T47D (cell line): ENCODE measurements at regions not wholly inside any gene's neighbourhood (a gene's known extent, or its start where the extent isn't known, plus 50 kb on each side); places are given as distances from the start of the nearest gene placed in this dataset.

ENCODE experiments used
- DNase-seq, 2 experiments: peaks; one replicate each; pipeline versions ENCODE4 v3.0.0 to v3.0.0-alpha.2; 2011 to 2012; ENCODE audit warnings: low read depth in 1 of 2, low spot score in 1 of 2
- JUND ChIP-seq: IDR thresholded peaks from 2 replicates; pipeline ENCODE4 v1.6.1; 2012; ENCODE audit warnings: low read depth
- in situ Hi-C: cut with HindIII; loops from 2 replicates; pipeline ENCODE4 v1.10.0; 2016; ENCODE audit warnings: low sequenced_read_pairs, low pct_unique_long_range_greater_than_20kb

- no peak for TF ChIP-seq JUND
- DNase-seq, result no peak
- in situ Hi-C loops, result no loop called here
Measured at GRCh38 chr11:26777372-26777808, 55.5 kb upstream of the SLC5A12 start.

- in situ Hi-C loops, result no loop called here
- no peak for DNase-seq
- no peak for TF ChIP-seq JUND
Measured at GRCh38 chr11:26778000-26778757, 56.3 kb upstream of the SLC5A12 start.

DNA sequence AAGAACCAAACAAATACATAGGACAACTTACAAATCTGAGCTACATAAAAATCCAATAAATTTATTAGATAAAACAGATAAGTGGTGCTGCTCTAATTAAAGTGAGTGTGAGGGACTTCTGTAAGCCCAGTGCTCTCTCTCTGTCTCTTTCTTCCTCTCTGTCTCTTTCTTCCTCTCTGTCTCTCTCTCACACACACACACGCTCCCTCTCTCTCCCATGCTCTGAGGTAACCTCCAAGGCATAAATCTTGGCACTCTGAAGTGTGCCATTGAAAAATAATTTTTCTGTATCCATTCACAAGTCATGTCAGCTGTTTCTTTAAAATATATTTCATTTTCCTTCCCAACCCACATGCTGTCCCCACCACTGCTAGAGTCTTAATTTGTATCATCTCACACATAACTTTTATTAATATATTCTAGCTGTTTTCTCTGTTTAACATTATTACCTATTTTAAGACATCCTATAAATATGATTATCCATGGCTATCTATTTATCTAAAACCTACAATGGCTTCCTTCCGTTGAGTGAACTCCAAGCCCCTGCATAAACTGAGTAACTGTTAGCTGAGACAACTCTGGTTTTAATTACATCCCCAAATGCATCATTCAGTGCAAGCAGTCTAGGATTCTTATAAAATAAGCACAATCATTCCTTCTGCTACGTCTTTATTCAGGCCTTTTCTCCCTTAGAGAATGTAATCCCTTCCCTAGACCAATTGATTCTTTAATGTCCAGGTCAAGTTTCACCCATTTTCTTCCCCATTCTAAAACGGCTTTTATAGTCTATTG is 57.4 kb upstream of the SLC5A12 start:
- in situ Hi-C loops, result no loop called here
- no peak for TF ChIP-seq JUND
- DNase-seq, result no peak

DNA sequence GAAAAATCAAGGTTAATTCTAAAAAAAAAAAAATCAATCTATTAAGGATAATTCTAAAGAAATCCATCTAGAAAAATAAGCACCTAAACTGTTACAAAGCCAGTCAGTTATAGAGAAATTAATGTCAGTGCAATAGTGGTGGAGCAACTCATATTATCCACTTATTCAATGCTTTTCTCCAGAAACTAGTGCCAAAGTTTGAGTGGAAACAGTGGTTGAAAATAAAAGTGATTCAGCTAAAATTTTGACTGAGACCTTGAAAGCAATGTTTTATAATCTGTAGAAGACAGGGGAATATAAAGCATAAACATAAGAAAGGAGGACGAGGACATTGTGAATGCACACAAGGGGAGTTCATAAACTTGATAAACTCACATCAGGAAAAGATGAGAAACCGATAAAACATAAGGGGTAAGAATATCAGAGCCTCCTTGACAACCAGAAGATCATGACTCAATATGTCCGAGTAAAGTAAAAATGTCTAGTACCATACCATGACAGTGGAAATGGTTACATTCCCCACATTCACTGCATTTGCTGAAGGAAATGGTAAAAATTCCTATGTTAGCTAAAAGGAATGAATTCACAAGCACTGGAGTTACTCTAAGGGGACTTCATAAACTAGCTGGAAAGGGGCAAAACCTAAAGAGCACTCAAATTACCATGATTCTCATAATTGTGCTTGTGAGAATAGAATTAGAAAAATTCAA is 58.7 kb upstream of the SLC5A12 start:
- in situ Hi-C loops, result no loop called here
- DNase-seq, result no peak
- TF ChIP-seq JUND, result no peak

GRCh38 chr11:26782220-26782965 is 60.5 kb upstream of the SLC5A12 start:
- DNase-seq, result no peak
- no peak for TF ChIP-seq JUND
- in situ Hi-C loops, result no loop called here

GRCh38 chr11:26783997-26784396 is 62.1 kb upstream of the SLC5A12 start:
- DNase-seq, result no peak
- in situ Hi-C loops, result no loop called here
- no peak for TF ChIP-seq JUND

GRCh38 chr11:26790738-26791137 is 68.9 kb upstream of the SLC5A12 start:
- no peak for TF ChIP-seq JUND
- in situ Hi-C loops, result no loop called here
- DNase-seq, result no peak

DNA sequence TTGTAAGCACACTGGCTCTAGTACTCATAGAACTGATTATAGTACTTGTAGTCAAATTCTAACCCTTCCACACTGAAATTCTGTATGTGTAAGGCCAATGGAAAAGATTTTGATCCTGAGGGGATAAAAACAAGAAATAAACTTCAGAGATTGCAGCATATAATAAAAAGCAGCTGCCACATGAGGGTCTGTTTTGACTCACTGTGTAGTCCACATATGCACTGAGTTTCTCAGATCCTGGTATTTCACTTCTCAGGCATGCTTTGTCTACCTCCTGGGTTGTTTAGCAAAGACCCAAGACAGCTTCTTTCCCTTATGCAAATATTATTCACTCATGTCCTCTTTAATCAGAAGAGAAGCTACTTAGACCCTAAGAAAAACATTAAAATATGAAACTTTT is 71.1 kb upstream of the SLC5A12 start:
- in situ Hi-C loops, result no loop called here
- TF ChIP-seq JUND, result no peak

DNA sequence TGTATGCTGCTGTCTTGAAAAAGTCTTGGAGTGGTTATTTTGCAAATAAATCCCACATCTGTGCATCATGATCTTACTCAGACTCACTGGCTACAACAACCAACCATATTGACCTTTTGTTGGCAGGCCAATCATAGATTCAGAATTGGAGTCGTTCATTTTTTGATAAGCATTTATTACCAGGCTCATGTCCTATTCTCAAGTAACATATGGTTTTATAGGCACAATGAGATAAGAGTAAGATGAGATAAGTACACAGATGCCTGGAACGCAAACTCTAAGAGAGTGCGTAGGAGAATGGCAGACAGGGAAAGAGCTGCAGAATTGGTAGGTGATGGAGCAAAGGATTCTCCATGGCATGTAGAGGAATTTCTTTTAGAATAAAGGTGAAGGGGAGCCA is 71.6 kb upstream of the SLC5A12 start:
- no peak for TF ChIP-seq JUND
- no peak for DNase-seq
- in situ Hi-C loops, result no loop called here

More for the DNA sequence above, 71.1 kb upstream of the SLC5A12 start:
- DNase-seq, result no peak

DNA sequence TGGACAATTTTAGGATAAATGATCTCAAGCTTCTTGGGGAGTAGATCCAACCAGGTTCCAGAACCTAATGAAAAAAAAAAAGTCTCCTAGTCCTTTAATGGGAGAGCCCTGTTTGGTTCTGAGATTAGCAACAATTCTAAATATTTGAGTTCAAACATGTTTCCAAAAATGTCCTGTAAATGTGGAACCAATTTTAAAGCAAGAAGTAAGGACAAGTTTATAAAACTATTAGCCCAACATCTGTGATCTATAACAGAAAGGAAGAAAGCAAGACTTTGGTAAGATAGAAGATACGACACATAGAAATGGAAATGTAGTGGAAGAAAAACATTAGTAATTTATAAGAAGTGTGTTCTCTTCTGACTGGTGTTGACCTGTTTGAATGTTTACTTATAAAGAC is 79.7 kb upstream of the SLC5A12 start:
- DNase-seq, result no peak
- no peak for TF ChIP-seq JUND
- in situ Hi-C loops, result no loop called here

DNA sequence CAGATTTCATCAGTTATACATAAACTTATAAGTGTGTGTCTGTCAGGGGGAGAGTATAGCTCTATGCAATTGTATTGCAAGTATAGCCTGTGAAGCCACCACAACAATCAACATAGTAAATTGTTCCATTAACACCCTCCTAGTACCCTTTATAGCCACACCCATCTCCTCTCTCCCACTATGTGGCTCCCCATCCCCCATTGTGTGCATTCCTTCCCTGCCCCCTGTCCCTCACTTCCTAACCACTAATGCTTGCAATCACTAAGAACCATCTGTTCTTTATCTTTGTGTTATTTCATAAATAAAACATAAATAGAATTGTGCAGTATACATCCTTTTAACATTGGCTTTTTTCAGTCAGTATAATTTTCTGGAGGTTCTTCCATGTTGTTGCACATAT is 83.1 kb upstream of the SLC5A12 start:
- no peak for TF ChIP-seq JUND
- no peak for DNase-seq
- in situ Hi-C loops, result no loop called here

DNA sequence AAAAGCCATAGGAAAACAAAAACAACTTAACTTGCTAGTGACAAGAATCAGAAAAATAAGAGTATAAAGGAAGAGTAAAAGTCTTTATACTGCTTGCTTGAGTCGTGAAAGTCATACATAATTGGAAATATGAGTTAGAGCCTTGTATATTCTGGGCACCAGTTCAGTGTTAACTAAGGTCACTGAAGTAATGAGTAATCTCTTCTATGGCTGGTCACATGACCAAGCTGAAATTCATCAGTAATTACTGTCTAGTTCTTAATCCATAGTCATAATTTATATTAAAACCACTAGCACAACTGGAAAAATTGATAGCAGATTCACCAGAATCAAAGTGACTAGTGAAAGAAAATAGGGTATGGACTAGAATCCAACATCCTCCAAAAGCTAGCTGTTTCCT is 84.4 kb upstream of the SLC5A12 start:
- DNase-seq, result no peak
- TF ChIP-seq JUND, result no peak
- in situ Hi-C loops, result no loop called here
